ELF-1 (cell line): ENCODE measurements at regions not wholly inside any gene's neighbourhood (a gene's known extent, or its start where the extent isn't known, plus 50 kb on each side); places are given as distances from the start of the nearest gene placed in this dataset.

Experiments
- DNase-seq: peaks from one replicate; pipeline ENCODE4 v3.0.0-alpha.2; 2016; ENCODE audit warnings: low read depth, low spot score

- DNase-seq = no peak
These were observed 57.3 kb downstream of the EVX1 start for GRCh38 chr7:27299861-27300260.

DNA sequence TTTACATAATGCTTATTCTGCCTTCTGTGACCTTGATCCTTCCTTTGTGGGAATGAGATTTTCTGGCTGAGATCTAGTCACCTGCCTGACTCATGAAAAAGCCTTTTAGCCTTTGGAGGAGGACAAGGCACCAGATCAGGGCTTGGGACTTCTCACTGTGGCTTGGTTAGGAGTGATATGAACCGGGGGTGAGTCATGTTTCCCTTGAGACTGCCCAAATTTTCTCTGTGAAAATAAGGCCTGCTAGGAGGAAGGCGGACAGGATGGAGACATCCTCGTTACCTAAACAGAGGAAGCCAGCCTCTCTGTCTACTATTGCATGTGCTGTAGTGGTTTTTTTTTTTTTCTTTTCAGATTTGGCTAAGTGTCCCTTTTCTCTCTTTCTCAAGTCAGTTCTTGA lies 57.8 kb downstream of the EVX1 start:
- no peak for DNase-seq

GRCh38 chr7:27302590-27302989 lies 60.0 kb downstream of the EVX1 start:
- no peak for DNase-seq

DNA sequence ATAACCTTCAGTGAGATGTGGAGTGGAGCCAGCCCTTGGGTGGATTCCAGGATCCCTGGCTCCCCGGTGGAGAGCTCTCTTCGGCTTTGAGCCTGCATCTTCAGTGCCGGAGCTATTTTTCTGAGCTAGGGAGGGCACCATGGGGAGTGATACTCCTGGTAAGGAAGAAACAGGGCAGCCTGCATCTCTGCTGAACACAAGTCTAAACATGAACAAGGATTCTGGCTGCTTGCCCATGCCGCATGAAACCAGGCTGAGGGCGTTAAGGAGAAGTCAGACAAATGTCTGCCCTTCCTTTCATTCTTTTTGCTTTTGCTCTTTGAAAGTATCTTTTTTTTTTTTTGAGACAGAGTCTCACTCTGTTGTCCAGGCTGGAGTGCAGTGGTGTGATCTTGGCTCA lies 60.4 kb downstream of the EVX1 start:
- DNase-seq = no peak

DNA sequence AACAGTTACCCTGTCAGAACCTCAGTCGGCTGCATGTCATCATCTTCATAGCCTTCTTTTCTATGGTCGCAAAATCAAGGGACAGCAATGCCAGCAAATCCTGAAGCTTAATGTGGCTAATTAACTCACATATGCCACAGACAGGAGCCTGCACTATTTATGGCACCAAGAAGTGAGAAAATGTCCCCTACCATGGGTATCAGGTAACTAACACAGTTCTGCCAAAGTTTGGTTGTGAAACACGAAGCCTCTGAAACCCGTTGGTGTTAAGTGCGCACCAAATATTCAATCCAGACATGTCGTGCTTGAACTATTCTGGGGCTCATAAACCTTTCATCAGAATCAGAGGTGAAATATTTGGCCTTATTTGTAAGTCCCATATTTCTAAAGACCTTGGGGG lies 63.3 kb downstream of the EVX1 start:
- DNase-seq = no peak

- DNase-seq = no peak
These were observed 70.2 kb downstream of the EVX1 start for GRCh38 chr7:27312820-27313219.

DNA sequence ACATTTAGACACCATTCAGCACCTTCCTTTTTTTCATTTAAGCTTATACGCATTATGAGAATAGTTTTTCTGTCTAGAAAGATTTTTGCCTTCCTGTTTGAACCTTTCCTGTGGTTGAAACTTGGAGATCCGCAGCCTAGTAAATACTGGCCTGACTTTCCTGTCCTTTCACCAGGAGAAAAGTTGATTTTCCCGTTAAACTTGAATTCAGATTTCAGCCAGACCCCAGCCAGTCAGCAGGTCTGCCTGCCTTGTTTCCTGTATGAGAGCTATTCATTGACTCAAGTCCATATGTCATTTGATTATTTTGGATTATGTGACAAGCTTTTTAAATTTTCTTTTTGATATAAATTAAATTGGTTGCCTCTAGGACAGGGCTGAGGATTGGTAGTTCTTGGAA lies 71.5 kb downstream of the EVX1 start:
- peak; percentile 68 for DNase-seq

DNA sequence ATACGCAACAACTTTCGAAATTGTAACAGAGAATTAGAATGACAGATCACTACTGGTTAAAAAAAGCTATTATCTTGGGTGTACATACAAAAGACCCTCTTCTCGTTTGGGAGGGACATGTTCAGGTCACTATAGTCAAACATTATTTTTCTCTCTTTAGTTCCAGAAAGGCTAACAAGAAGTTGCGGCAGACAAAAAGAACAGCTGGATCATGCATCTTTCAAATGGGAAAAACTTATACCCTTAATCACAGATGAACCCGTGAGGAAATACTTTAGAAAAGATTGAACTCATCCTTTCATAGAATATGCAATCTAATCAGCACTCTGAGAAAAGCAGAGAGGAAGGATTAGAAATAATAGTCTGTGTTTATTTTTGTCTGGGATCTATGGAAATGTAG lies 72.5 kb downstream of the EVX1 start:
- no peak for DNase-seq

DNA sequence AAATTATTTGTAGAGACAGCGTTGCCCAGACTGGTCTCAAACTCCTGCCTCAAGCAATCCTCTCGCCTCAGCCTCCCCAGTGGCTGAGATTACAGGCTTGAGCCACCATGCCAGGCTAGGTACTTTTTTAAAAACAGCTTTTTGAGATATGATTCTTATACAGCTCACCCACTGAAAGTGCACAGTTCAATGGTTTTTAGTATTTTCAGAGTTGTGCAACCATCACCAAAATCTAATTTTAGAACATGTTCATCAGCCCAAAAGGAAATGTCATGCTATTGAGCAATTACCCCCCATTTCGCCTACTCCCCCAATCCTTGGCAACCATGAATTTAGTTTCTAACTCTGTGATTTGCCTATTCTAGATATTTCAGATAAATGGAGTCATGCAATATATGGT lies 73.7 kb downstream of the EVX1 start:
- no peak for DNase-seq

DNA sequence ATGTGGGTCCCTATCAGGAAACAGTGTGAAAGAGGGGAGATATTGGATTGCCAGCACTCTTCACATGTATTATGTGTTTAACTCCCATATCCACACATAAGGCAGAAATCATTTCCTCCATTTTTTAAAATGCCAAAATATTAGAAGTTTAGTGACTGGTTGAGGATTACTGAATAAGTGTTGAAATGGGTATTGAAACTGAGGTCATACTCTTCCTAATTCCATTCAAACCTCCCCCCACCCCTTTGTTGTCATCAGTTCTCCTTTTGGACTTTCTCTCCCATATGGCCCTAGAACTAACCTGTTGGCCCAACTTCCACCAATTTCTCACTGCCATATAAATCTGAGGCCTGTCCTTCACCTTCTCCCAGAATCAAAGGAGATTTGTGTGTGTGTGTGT lies 81.6 kb downstream of the EVX1 start:
- DNase-seq = no peak

DNA sequence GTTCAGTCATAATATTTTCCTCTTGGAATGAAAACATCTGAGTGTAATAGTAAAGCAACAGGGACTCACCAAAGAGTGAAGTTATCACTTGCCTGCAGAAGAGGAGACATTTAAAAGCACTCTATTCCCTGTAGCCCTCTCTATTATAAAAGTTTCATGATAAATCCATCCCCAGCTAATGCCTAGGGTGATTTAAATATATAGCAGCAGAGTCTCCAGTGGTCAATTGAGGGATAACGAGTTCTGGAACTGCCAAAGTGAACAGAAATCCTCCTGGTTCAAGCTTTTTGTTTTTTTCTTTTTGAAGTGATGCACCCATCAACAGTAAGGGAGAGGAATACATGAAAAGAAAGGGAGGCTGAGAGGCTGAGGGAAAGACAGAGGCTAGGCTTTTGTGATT lies 87.3 kb downstream of the EVX1 start:
- DNase-seq = no peak

GRCh38 chr7:27339478-27339877 lies 96.9 kb downstream of the EVX1 start:
- no peak for DNase-seq

DNA sequence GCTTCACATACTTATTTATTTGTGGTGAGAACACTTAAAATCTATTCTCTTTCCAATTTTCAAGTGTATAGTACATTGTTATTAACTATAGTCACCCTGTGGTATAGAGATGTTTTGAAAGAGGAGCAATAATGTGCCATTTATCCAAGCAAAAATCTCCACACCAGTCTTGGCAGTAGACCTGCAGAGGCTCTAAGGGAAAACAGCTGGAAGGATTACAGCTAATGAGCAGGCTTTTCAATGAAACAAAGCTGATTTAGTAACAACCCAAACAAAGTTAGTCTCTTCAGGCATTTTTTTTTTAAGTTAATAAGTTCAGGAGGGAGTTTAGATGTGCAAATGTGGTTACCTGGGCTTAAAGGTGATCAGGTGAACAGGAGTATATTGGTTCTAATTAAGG lies 101.9 kb downstream of the EVX1 start:
- DNase-seq = no peak

DNA sequence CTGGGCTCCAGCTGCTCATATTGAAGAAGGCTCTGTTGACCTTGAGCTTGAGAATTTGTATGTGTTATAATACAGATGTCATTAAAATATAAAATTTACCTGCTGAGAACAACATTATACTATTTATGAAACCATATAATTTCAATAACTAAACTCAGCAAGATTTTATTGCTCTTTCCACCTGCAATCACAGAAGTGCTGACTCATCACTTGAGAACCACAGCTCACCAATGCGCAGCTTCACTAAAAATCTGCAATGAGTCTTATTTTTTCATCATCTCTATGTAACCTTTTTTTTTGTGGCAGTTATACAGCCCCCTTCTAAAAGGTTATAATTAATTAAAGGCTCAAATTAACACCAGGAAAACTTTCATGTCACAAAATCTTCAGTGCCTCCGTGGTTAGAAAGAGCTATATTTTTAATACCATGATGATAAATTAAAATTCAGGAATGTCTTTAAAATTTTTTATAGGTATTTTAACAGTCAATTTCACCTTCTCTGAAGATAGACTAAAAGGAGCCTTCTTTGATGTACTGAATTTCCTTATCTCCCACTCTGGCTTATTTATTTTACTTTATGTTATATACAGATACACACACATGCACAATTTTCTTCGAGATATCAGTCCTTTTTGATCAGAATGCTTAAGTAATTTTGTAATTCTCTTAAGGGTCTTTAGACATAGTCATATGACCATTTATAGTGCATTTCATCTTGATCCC lies 102.7 kb downstream of the EVX1 start:
- no peak for DNase-seq

DNA sequence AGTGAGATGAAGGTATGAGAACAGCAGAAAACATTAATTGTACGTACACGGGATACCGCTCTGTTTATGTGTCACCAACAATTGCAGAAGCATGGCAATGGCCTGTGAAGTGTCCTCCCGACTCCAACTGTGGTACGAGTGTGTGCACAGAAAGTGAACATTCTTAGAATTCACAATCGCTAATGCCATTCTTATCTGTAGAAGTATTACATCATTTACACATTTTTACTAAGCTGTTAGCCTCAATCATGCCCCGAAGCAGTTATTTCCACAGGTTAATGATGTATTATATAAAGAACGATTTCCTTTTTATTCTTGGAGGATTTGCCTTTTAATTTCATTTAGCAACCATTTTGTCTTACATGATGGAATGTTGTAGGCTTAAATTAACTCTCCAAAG lies 103.4 kb downstream of the EVX1 start:
- no peak for DNase-seq

GRCh38 chr7:27346531-27347275 lies 104.1 kb downstream of the EVX1 start:
- DNase-seq = peak; percentile 80

- DNase-seq = no peak
These were observed 104.7 kb downstream of the EVX1 start for GRCh38 chr7:27347276-27347640.

- no peak for DNase-seq
These were observed 107.0 kb downstream of the EVX1 start for GRCh38 chr7:27349621-27350020.

DNA sequence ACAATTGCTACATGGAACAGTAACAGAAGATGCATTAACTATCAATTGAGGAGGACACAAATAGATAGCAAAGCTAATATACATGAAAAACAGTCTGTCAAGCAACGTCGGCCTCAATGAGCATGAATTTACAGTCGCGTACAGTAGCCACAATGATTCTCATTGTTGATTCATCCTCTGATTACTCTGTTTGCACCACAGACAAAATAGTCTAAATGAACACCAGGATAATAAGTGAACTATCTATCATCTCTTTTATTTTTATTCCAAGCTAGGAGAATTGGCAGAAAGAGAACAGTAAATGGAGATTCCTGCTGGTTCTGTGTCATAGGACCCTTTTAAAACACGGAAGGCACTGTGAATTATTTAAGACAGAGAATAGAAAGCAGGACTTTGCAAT lies 108.5 kb downstream of the EVX1 start:
- no peak for DNase-seq

DNA sequence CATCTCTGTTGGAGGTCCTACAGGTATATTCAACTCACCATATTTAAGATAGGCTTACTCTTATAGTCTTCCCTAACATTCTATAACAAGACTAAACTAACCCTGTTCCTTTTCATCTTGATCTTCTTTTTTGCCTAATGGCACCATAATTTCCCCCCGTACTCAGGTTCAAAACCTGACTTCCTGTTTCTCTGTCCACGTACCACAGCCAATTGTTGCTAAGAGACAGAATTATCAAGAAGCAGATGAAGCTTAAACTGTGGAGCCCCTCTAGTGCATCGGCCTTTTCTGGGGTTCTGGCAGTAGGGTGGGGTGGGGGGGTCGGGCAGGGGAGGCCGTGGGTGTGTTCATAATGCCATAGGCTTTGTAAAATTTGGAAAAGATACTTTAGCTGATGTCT lies 109.2 kb downstream of the EVX1 start:
- DNase-seq = no peak

- no peak for DNase-seq
These were observed 116.9 kb downstream of the EVX1 start for GRCh38 chr7:27359181-27360125.

GRCh38 chr7:27361522-27361921 lies 118.9 kb downstream of the EVX1 start:
- peak; percentile 31 for DNase-seq
